ENCODE measurements at regions not wholly inside any gene's neighbourhood (a gene's known extent, or its start where the extent isn't known, plus 50 kb on each side); places are given as distances from the start of the nearest gene placed in this dataset.

DNA sequence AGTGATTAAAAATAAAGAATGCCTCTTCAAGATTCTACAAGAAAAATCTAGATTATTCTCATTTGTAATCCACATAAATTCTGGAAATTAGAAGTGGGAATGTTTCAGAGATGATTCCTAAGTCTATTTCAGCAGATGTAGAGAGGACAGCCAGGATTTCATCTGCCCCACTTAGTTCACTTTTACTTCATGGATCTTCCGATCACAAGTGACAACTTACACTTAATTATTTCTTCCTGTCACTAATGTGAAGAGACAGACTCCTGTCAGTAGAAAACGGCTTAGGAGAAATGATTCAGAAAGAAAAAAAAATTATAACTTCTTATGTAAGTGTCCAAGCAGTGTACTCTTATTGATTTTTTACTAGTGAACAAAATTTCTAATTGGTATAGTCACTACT lies 368.2 kb upstream of the SMIM30 start:
- no peak for DNase-seq
- Histone ChIP-seq H3K14ac (ENCODE audit: low read length in 2 of 2) (no peak overlapping the region), H3K27ac (ENCODE audit: low read length, poor library complexity, severe bottlenecking) (no peak overlapping the region), H3K23ac (ENCODE audit: low read length in 2 of 2) (no peak overlapping the region), H3K9me3 (ENCODE audit: control insufficient read depth, low read length) (peaks cover 17% of the 10 kb centered on the region), H3K9ac (ENCODE audit: low read length) (no peak overlapping the region), H3K79me1 (replicated peaks; ENCODE audit: low read length, poor library complexity, severe bottlenecking) (no peaks in the 10 kb centered on the region), H2AK5ac (ENCODE audit: low read length, severe bottlenecking) (no peak overlapping the region), H2BK15ac (ENCODE audit: low read depth, poor library complexity, severe bottlenecking) (no peak overlapping the region), H2BK120ac (ENCODE audit: low read depth, low read length) (no peak overlapping the region), H3K4me1 (ENCODE audit: control insufficient read depth, insufficient read depth, low read depth, low read length) (no peaks in the 10 kb centered on the region), H3K27me3 (ENCODE audit: control insufficient read depth in 1 of 2, insufficient read depth in 1 of 2, low read length in 2 of 2) (no peaks in the 10 kb centered on the region), H3K36me3 (ENCODE audit: control insufficient read depth in 1 of 2, insufficient read depth in 2 of 2, low read depth in 1 of 2, low read length in 2 of 2) (no peaks in the 10 kb centered on the region), H4K8ac (ENCODE audit: low read length) (no peak overlapping the region), H2BK5ac (ENCODE audit: low read depth, low read length, poor library complexity, severe bottlenecking) (no peak overlapping the region), H2BK12ac (ENCODE audit: low read length in 2 of 2) (no peak overlapping the region), H3K4me2 (ENCODE audit: low read length, poor library complexity, severe bottlenecking) (no peak overlapping the region), H3K4me3 (ENCODE audit: insufficient read depth in 1 of 2, low read depth in 1 of 2, low read length in 2 of 2) (no peak overlapping the region), H3K4ac (ENCODE audit: low read depth in 1 of 2, low read length in 2 of 2) (no peak overlapping the region), H4K91ac (ENCODE audit: low read length) (no peak overlapping the region), H2AFZ (ENCODE audit: low read depth, low read length) (no peak overlapping the region), H3K18ac (ENCODE audit: low read depth in 1 of 2, low read length in 2 of 2) (no peak overlapping the region)
- 100% methylated on average over 1 of the region's 2 CpGs for WGBS

DNA sequence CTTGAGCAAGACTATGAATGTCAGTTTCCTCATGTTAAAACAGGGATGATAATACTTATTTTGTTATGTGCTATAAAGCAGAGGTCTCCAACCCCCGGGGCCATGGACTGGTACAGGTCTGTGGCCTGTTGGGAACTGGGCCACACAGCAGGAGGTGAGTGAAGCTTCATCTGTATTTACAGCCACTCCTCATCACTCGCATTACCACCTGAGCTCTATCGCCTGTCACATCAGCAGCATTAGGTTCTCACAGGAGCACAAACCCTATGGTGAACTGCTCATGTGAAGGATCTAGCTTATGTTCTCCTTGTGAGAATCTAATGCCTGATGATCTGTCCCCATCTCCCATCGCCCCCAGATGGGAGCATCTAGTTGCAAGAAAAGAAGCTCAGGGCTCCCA lies 365.3 kb upstream of the SMIM30 start:
- Histone ChIP-seq H2AFZ (ENCODE audit: low read depth, low read length) (no peak overlapping the region), H3K79me1 (replicated peaks; ENCODE audit: low read length, poor library complexity, severe bottlenecking) (no peaks in the 10 kb centered on the region), H3K4me2 (ENCODE audit: low read length, poor library complexity, severe bottlenecking) (no peak overlapping the region), H3K9ac (ENCODE audit: low read length) (no peak overlapping the region), H2BK15ac (ENCODE audit: low read depth, poor library complexity, severe bottlenecking) (no peak overlapping the region), H2BK12ac (ENCODE audit: low read length in 2 of 2) (no peak overlapping the region), H4K91ac (ENCODE audit: low read length) (no peak overlapping the region), H3K27ac (ENCODE audit: low read length, poor library complexity, severe bottlenecking) (no peak overlapping the region), H3K18ac (ENCODE audit: low read depth in 1 of 2, low read length in 2 of 2) (no peak overlapping the region), H3K4ac (ENCODE audit: low read depth in 1 of 2, low read length in 2 of 2) (no peak overlapping the region), H2AK5ac (ENCODE audit: low read length, severe bottlenecking) (no peak overlapping the region), H2BK120ac (ENCODE audit: low read depth, low read length) (no peak overlapping the region), H3K36me3 (ENCODE audit: control insufficient read depth in 1 of 2, insufficient read depth in 2 of 2, low read depth in 1 of 2, low read length in 2 of 2) (no peaks in the 10 kb centered on the region), H3K9me3 (ENCODE audit: control insufficient read depth, low read length) (peaks cover 17% of the 10 kb centered on the region), H3K4me3 (ENCODE audit: insufficient read depth in 1 of 2, low read depth in 1 of 2, low read length in 2 of 2) (no peak overlapping the region), H3K23ac (ENCODE audit: low read length in 2 of 2) (no peak overlapping the region), H3K27me3 (ENCODE audit: control insufficient read depth in 1 of 2, insufficient read depth in 1 of 2, low read length in 2 of 2) (no peaks in the 10 kb centered on the region), H3K4me1 (ENCODE audit: control insufficient read depth, insufficient read depth, low read depth, low read length) (no peaks in the 10 kb centered on the region), H3K14ac (ENCODE audit: low read length in 2 of 2) (no peak overlapping the region), H2BK5ac (ENCODE audit: low read depth, low read length, poor library complexity, severe bottlenecking) (no peak overlapping the region), H4K8ac (ENCODE audit: low read length) (no peak overlapping the region)
- no peak for DNase-seq
- WGBS = 77% methylated on average over 2 of the region's 4 CpGs

DNA sequence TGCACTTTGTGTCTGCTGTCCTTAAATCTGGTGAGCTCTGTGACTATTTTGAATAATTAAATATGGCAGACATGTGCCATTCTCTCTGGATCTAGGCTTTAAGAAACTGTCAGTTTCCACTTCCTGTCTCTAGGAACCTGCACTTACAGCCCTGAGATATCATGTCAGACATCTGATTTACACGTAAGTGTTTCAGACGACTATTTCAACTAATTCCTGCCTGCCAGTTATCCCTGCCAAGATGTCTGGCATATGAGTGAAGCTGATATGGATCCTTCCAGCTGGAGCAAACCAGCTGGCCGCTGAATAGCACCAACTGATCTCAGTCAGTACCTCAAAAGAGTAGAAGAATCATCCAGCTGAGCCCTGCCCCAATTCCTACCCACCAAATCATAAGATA lies 362.2 kb upstream of the SMIM30 start:
- H3K4me2 ChIP-seq (ENCODE audit: low read length, poor library complexity, severe bottlenecking) = no peak overlapping the region
- H2BK12ac ChIP-seq (ENCODE audit: low read length in 2 of 2) = no peak overlapping the region
- peaks cover 9% of the 10 kb centered on the region for H3K9me3 ChIP-seq (ENCODE audit: control insufficient read depth, low read length)
- H2BK120ac ChIP-seq (ENCODE audit: low read depth, low read length) = no peak overlapping the region
- no peak overlapping the region for H3K18ac ChIP-seq (ENCODE audit: low read depth in 1 of 2, low read length in 2 of 2)
- H3K14ac ChIP-seq (ENCODE audit: low read length in 2 of 2) = no peak overlapping the region
- H3K36me3 ChIP-seq (ENCODE audit: control insufficient read depth in 1 of 2, insufficient read depth in 2 of 2, low read depth in 1 of 2, low read length in 2 of 2) = no peaks in the 10 kb centered on the region
- H2AK5ac ChIP-seq (ENCODE audit: low read length, severe bottlenecking) = no peak overlapping the region
- no peak overlapping the region for H3K4me3 ChIP-seq (ENCODE audit: insufficient read depth in 1 of 2, low read depth in 1 of 2, low read length in 2 of 2)
- 77% methylated on average over 3 of the region's 3 CpGs for WGBS
- H3K27ac ChIP-seq (ENCODE audit: low read length, poor library complexity, severe bottlenecking) = no peak overlapping the region
- H2AFZ ChIP-seq (ENCODE audit: low read depth, low read length) = no peak overlapping the region
- H4K91ac ChIP-seq (ENCODE audit: low read length) = no peak overlapping the region
- H3K4me1 ChIP-seq (ENCODE audit: control insufficient read depth, insufficient read depth, low read depth, low read length) = no peaks in the 10 kb centered on the region
- no peak overlapping the region for H2BK15ac ChIP-seq (ENCODE audit: low read depth, poor library complexity, severe bottlenecking)
- DNase-seq = no peak
- H3K23ac ChIP-seq (ENCODE audit: low read length in 2 of 2) = no peak overlapping the region
- H3K4ac ChIP-seq (ENCODE audit: low read depth in 1 of 2, low read length in 2 of 2) = no peak overlapping the region
- no peak overlapping the region for H4K8ac ChIP-seq (ENCODE audit: low read length)
- H3K9ac ChIP-seq (ENCODE audit: low read length) = no peak overlapping the region
- H3K79me1 ChIP-seq (replicated peaks; ENCODE audit: low read length, poor library complexity, severe bottlenecking) = no peaks in the 10 kb centered on the region
- no peak overlapping the region for H2BK5ac ChIP-seq (ENCODE audit: low read depth, low read length, poor library complexity, severe bottlenecking)
- no peaks in the 10 kb centered on the region for H3K27me3 ChIP-seq (ENCODE audit: control insufficient read depth in 1 of 2, insufficient read depth in 1 of 2, low read length in 2 of 2)

GRCh38 chr7:113464096-113464855 lies 345.9 kb upstream of the SMIM30 start:
- H2AK5ac ChIP-seq (ENCODE audit: low read length, severe bottlenecking) = no peak overlapping the region
- no peak overlapping the region for H3K4me2 ChIP-seq (ENCODE audit: low read length, poor library complexity, severe bottlenecking)
- H3K9ac ChIP-seq (ENCODE audit: low read length) = no peak overlapping the region
- H3K4me1 ChIP-seq (ENCODE audit: control insufficient read depth, insufficient read depth, low read depth, low read length) = no peaks in the 10 kb centered on the region
- H3K27me3 ChIP-seq (ENCODE audit: control insufficient read depth in 1 of 2, insufficient read depth in 1 of 2, low read length in 2 of 2) = no peaks in the 10 kb centered on the region
- H2BK5ac ChIP-seq (ENCODE audit: low read depth, low read length, poor library complexity, severe bottlenecking) = no peak overlapping the region
- H2BK120ac ChIP-seq (ENCODE audit: low read depth, low read length) = no peak overlapping the region
- H3K4me3 ChIP-seq (ENCODE audit: insufficient read depth in 1 of 2, low read depth in 1 of 2, low read length in 2 of 2) = no peak overlapping the region
- H4K91ac ChIP-seq (ENCODE audit: low read length) = no peak overlapping the region
- no peaks in the 10 kb centered on the region for H3K36me3 ChIP-seq (ENCODE audit: control insufficient read depth in 1 of 2, insufficient read depth in 2 of 2, low read depth in 1 of 2, low read length in 2 of 2)
- no peaks in the 10 kb centered on the region for H3K79me1 ChIP-seq (replicated peaks; ENCODE audit: low read length, poor library complexity, severe bottlenecking)
- DNase-seq = no peak
- no peaks in the 10 kb centered on the region for H3K9me3 ChIP-seq (ENCODE audit: control insufficient read depth, low read length)
- H2AFZ ChIP-seq (ENCODE audit: low read depth, low read length) = no peak overlapping the region
- H3K14ac ChIP-seq (ENCODE audit: low read length in 2 of 2) = no peak overlapping the region
- H3K27ac ChIP-seq (ENCODE audit: low read length, poor library complexity, severe bottlenecking) = no peak overlapping the region
- no peak overlapping the region for H2BK12ac ChIP-seq (ENCODE audit: low read length in 2 of 2)
- no peak overlapping the region for H4K8ac ChIP-seq (ENCODE audit: low read length)
- H3K4ac ChIP-seq (ENCODE audit: low read depth in 1 of 2, low read length in 2 of 2) = no peak overlapping the region
- no peak overlapping the region for H3K23ac ChIP-seq (ENCODE audit: low read length in 2 of 2)
- H3K18ac ChIP-seq (ENCODE audit: low read depth in 1 of 2, low read length in 2 of 2) = no peak overlapping the region
- WGBS = 69% methylated on average over 2 of the region's 3 CpGs
- no peak overlapping the region for H2BK15ac ChIP-seq (ENCODE audit: low read depth, poor library complexity, severe bottlenecking)
